Ishikawa (cell line): ENCODE measurements at regions not wholly inside any gene's neighbourhood (a gene's known extent, or its start where the extent isn't known, plus 50 kb on each side); places are given as distances from the start of the nearest gene placed in this dataset.

Experiments used
- CEBPB ChIP-seq: IDR thresholded peaks from 2 replicates; pipeline ENCODE4 v1.6.1; 2012
- CREB1 ChIP-seq: IDR thresholded peaks from 2 replicates; pipeline ENCODE4 v1.6.1; 2012; ENCODE audit warnings: low read depth
- MAX ChIP-seq: IDR thresholded peaks from 2 replicates; pipeline ENCODE4 v1.6.1; 2012
- NFIC ChIP-seq: IDR thresholded peaks from 2 replicates; pipeline ENCODE4 v1.6.1; 2012
- RAD21 ChIP-seq: IDR thresholded peaks from 2 replicates; pipeline ENCODE4 v1.6.1; 2012; ENCODE audit warnings: low read depth
- REST ChIP-seq: IDR thresholded peaks from 2 replicates; pipeline ENCODE4 v1.6.1; 2012; ENCODE audit warnings: low read depth, mild to moderate bottlenecking
- TAF1 ChIP-seq: IDR thresholded peaks from 2 replicates; pipeline ENCODE4 v1.6.1; 2012; ENCODE audit warnings: low read depth, mild to moderate bottlenecking
- TEAD4 ChIP-seq: IDR thresholded peaks from 2 replicates; pipeline ENCODE4 v1.6.1; 2012
- USF1 ChIP-seq: IDR thresholded peaks from 2 replicates; pipeline ENCODE4 v1.6.1; 2012
- YY1 ChIP-seq: IDR thresholded peaks from 2 replicates; pipeline ENCODE4 v1.6.1; 2012; ENCODE audit warnings: low read depth
- ZBTB7A ChIP-seq: IDR thresholded peaks from 2 replicates; pipeline ENCODE4 v1.6.1; 2012; ENCODE audit warnings: low read depth

- no peak for TF ChIP-seq USF1
- TF ChIP-seq MAX = no peak
- TF ChIP-seq REST = no peak
- TF ChIP-seq RAD21 = no peak
- no peak for TF ChIP-seq NFIC
- TF ChIP-seq TAF1 = no peak
- no peak for TF ChIP-seq CREB1
- no peak for TF ChIP-seq CEBPB
- TF ChIP-seq TEAD4 = no peak
- TF ChIP-seq ZBTB7A = no peak
- no peak for TF ChIP-seq YY1
Observed at GRCh38 chr11:27904358-27905055, 203.4 kb downstream of the KIF18A start.
